DOHH2 (cell line): ENCODE measurements at regions not wholly inside any gene's neighbourhood (a gene's known extent, or its start where the extent isn't known, plus 50 kb on each side); places are given as distances from the start of the nearest gene placed in this dataset.

Experiments used
- H3F3A ChIP-seq: fragments of 200-600 bp; sonication (generic), shearing (Covaris generic); 2 replicates; pipeline ENCODE4 v1.6.0; 2016; ENCODE audit warnings: antibody characterized with exemption, mild to moderate bottlenecking; ENCODE audit not compliant: control insufficient read depth, insufficient read depth
- H3K27ac ChIP-seq: fragments of 200-600 bp; sonication (generic); 2 replicates; pipeline ENCODE4 v1.5.1; 2014; ENCODE audit warnings: low read depth, mild to moderate bottlenecking, low read length, moderate library complexity
- H3K27me3 ChIP-seq: fragments of 200-600 bp; sonication (generic); 2 replicates; pipeline ENCODE4 v1.6.1; 2014; ENCODE audit warnings: mild to moderate bottlenecking, low read length, mixed read lengths; ENCODE audit not compliant: control insufficient read depth
- H3K36me3 ChIP-seq: fragments of 200-600 bp; sonication (generic); 2 replicates; pipeline ENCODE4 v1.6.1; 2014; ENCODE audit warnings: mild to moderate bottlenecking, low read length, moderate library complexity, mixed read lengths; ENCODE audit not compliant: control insufficient read depth
- H3K4me1 ChIP-seq: fragments of 200-600 bp; sonication (generic); 2 replicates; pipeline ENCODE4 v1.6.1; 2014; ENCODE audit warnings: mild to moderate bottlenecking, low read length, mixed read lengths; ENCODE audit not compliant: control insufficient read depth
- H3K4me2 ChIP-seq: fragments of 200-600 bp; sonication (generic); 2 replicates; pipeline ENCODE4 v1.6.0; 2014; ENCODE audit warnings: mild to moderate bottlenecking, low read length, moderate library complexity
- H3K4me3 ChIP-seq: fragments of 200-600 bp; sonication (generic); 2 replicates; pipeline ENCODE4 v1.5.1; 2014; ENCODE audit warnings: mild to moderate bottlenecking, low read length, mixed read lengths
- H3K79me2 ChIP-seq: fragments of 200-600 bp; sonication (generic); 2 replicates; pipeline ENCODE4 v1.6.1; 2014; ENCODE audit warnings: mild to moderate bottlenecking, low read length, mixed read lengths; ENCODE audit not compliant: control insufficient read depth
- H3K9me2 ChIP-seq: fragments of 200-600 bp; sonication (generic); replicated peaks from 2 replicates; pipeline ENCODE4 v1.6.1; 2014; ENCODE audit warnings: mild to moderate bottlenecking, low read length, mixed read lengths; ENCODE audit not compliant: control insufficient read depth
- H3K9me3 ChIP-seq: fragments of 200-600 bp; sonication (generic); 2 replicates; pipeline ENCODE4 v1.6.1; 2014; ENCODE audit warnings: antibody characterized with exemption, low read length, mixed read lengths; ENCODE audit not compliant: control insufficient read depth, insufficient read depth
- H4K20me1 ChIP-seq: fragments of 200-600 bp; sonication (generic); 2 replicates; pipeline ENCODE4 v1.6.0; 2014; ENCODE audit warnings: low read depth, mild to moderate bottlenecking, antibody characterized with exemption, low read length, moderate library complexity; ENCODE audit not compliant: control insufficient read depth, insufficient read depth
- EZH2phosphoT487 ChIP-seq: fragments of 200-600 bp; sonication (generic); IDR thresholded peaks from 2 replicates; pipeline ENCODE4 v1.6.1; 2017; ENCODE audit warnings: borderline replicate concordance, mild to moderate bottlenecking, antibody characterized with exemption, low read length, moderate library complexity, mixed read lengths
- TF ChIP-seq, protein P1 (sequence below): fragments of 200-600 bp; sonication (generic); IDR thresholded peaks from one replicate; pipeline ENCODE4 v1.5.1; 2014; ENCODE audit warnings: antibody characterized with exemption, mild to moderate bottlenecking, low read depth, low read length; ENCODE audit not compliant: poor library complexity, severe bottlenecking

GRCh38 chr10:62634576-62634975 is 169.9 kb upstream of the ADO start:
- peak overlapping the region; percentile 23 for H3K4me3 ChIP-seq
- peaks cover 91% of the 10 kb centered on the region for H3K4me1 ChIP-seq
- no peaks in the 10 kb centered on the region for H3K79me2 ChIP-seq
- H3K4me2 ChIP-seq, result peak overlapping the region; percentile 93
- H3K9me2 ChIP-seq, result no peaks in the 10 kb centered on the region
- H3K36me3 ChIP-seq, result 0 out of 2 replicates have a peak, but pooled peaks cover 5% of the 10 kb centered on the region
- H4K20me1 ChIP-seq, result no peaks in the 10 kb centered on the region
- TF ChIP-seq, protein P1, sequence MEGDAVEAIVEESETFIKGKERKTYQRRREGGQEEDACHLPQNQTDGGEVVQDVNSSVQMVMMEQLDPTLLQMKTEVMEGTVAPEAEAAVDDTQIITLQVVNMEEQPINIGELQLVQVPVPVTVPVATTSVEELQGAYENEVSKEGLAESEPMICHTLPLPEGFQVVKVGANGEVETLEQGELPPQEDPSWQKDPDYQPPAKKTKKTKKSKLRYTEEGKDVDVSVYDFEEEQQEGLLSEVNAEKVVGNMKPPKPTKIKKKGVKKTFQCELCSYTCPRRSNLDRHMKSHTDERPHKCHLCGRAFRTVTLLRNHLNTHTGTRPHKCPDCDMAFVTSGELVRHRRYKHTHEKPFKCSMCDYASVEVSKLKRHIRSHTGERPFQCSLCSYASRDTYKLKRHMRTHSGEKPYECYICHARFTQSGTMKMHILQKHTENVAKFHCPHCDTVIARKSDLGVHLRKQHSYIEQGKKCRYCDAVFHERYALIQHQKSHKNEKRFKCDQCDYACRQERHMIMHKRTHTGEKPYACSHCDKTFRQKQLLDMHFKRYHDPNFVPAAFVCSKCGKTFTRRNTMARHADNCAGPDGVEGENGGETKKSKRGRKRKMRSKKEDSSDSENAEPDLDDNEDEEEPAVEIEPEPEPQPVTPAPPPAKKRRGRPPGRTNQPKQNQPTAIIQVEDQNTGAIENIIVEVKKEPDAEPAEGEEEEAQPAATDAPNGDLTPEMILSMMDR, result no peak
- TF ChIP-seq EZH2phosphoT487, result no peak
- H3K9me3 ChIP-seq, result no peaks in the 10 kb centered on the region
- peak overlapping the region; percentile 99 for H3K27ac ChIP-seq
- H3F3A ChIP-seq, result peaks cover 61% of the 10 kb centered on the region
- H3K27me3 ChIP-seq, result no peaks in the 10 kb centered on the region

DNA sequence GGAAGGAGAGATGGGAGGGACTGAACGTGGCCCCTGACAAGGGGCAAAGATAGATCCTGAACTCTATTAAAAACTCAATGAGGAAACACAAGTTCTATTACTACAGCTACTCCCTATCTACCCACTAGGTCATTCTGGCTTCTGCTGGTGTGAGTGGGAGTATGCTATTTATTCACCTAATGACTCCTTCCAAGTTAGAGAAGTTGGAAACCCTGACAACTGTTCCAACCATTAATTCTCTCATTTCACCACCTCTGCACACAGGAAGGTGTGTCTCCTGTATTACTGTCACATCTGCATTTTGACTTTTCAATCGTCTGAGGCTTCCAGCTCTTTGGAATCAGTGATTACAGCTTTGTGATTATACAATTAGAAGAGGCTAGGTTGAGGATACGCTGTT is 169.4 kb upstream of the ADO start:
- Histone ChIP-seq H3K36me3 (0 out of 2 replicates have a peak, but pooled peaks cover 5% of the 10 kb centered on the region), H3K27me3 (no peaks in the 10 kb centered on the region), H3K9me3 (no peaks in the 10 kb centered on the region), H4K20me1 (no peaks in the 10 kb centered on the region), H3K27ac (peak overlapping the region; percentile 99), H3K4me1 (peaks cover 96% of the 10 kb centered on the region), H3K4me3 (peak overlapping the region; percentile 23), H3K79me2 (no peaks in the 10 kb centered on the region), H3F3A (peaks cover 61% of the 10 kb centered on the region), H3K4me2 (peak overlapping the region; percentile 93), H3K9me2 (no peaks in the 10 kb centered on the region)
- TF ChIP-seq EZH2phosphoT487, result no peak
- TF ChIP-seq, protein P1, result no peak

GRCh38 chr10:62636825-62637248 is 167.7 kb upstream of the ADO start:
- Histone ChIP-seq H3K27ac (peak overlapping the region; percentile 99), H3F3A (peaks cover 62% of the 10 kb centered on the region), H3K9me3 (no peaks in the 10 kb centered on the region), H3K36me3 (0 out of 2 replicates have a peak, but pooled peaks cover 5% of the 10 kb centered on the region), H4K20me1 (no peaks in the 10 kb centered on the region), H3K27me3 (no peaks in the 10 kb centered on the region), H3K4me1 (peaks cover 96% of the 10 kb centered on the region), H3K4me2 (peak overlapping the region; percentile 93), H3K79me2 (no peaks in the 10 kb centered on the region), H3K4me3 (peak overlapping the region; percentile 71), H3K9me2 (no peaks in the 10 kb centered on the region)
- TF ChIP-seq, protein P1, result peak; percentile 71
- TF ChIP-seq EZH2phosphoT487, result no peak
